KBM-7 (cell line): ENCODE measurements at regions not wholly inside any gene's neighbourhood (a gene's known extent, or its start where the extent isn't known, plus 50 kb on each side); places are given as distances from the start of the nearest gene placed in this dataset.

Source experiments
- DNase-seq: peaks from one replicate; pipeline ENCODE4 v3.0.0-alpha.2; 2015
- in situ Hi-C: fragments of 300-500 bp; cut with MboI; formaldehyde crosslinking; loops from 2 replicates; pipeline ENCODE4 v1.14.3; 2020; ENCODE audit warnings: low sequenced_read_pairs, low pct_unique_long_range_greater_than_20kb, mixed read lengths

DNA sequence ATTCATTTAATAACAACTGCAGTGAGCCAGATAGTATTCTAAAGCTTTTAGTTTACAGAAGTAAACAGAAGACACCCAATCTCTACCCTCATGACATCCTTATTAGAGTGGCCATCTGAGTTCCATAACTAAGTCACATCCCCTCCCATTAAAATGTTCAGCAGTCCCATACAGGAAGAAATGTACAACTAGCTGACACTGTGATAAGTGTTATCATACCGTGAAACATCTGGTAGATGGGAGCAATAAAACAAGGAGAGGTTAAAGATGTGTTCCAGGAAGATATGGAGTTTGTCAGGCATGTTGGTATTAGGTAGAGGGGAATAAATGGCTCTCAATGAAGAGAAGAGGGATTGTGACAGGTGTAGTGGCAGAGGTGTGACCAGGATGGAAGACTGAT is 60.5 kb upstream of the CAV2 start:
- in situ Hi-C loops = no loop called here
- no peak for DNase-seq

DNA sequence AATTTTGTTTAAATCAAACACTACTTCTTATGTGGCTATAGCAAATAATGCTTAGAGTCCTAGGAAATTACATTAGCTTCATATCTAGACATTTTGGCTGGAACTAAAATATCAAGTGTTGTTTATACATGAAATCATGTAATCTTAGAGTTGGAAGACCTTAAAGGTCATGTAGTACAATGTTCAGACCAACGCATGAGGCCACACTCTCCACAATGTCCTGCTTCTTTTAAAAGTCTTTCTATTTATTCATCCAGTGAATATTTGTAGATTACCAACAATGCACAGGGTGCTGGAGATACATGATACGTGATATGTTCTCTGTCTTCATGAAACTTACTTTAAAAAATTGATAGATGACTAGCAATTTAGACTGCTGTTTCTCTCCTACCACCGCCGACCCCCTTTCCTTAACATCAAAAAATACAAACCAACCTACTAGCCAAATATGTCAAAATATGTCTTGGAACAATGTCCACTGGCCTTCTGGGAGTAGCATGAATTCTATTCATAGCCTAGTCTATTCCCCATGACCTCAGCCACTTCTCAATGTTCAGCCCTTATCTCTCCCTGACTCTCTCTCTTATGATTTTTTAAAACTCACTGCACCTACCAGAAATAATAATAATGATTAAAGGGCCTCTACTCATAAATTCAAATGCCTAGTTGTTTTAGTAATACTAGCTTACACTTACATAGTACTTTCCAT is 59.5 kb upstream of the CAV2 start:
- in situ Hi-C loops = no loop called here

DNA sequence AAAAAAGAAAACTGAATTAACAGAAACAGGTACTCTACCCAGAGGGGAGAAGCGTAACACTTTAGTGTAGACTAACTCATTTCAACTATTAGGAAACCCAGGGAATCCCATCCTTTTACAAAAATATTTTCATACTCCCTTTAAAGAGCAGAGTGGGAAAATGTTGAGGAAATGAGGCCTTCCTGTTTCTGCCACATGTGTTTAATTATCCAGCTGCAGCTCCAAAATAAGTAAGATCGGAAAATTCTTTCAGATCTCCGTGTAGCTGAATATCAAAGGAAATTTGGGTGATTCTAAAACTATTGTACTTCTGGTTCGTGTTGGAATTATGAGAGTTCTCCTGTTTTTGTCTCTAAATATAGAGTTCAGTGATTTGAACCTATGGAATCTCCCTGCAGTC is 58.0 kb upstream of the CAV2 start:
- DNase-seq = no peak
- in situ Hi-C loops = no loop called here

More for the DNA sequence above, 59.5 kb upstream of the CAV2 start:
- DNase-seq = no peak

DNA sequence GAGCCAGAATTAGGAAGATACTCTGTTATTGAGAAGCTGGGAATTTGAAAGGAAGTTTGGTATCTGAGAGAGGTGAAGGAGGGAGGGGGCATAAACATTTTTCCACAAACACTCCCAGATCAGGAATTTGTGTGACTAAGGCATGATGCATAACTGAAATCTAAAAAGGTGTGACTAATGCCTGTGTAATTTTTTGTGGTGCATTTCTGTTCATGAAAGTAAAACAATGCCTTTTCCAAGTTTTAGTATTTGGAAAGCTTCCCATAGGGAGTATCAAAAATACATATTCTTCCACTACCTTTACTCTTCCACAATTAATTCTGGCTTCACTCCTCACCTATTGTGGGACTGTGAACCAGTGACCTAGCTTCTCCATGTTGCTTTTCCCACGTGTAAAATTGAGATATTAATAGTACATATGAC is 56.4 kb upstream of the CAV2 start:
- in situ Hi-C loops = no loop called here
- DNase-seq = no peak

DNA sequence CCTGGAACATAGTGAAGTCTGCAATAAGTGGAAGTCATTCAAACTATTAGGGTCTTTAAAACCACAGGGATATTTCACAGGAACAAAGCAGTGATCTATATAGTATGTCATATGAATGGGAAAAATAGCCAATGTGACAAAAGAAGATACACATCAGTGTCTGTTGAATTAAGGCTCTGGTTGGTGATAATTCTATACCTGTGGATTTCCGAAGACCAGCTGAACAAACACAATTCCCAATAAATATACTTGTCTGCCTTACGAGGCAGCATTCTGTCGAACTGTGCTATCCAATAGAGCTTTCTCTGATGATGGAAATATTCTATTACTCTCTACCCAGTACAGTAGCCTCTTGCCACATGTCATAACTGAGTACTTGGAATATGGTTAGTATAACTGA is 55.9 kb upstream of the CAV2 start:
- in situ Hi-C loops = no loop called here
- DNase-seq = no peak

DNA sequence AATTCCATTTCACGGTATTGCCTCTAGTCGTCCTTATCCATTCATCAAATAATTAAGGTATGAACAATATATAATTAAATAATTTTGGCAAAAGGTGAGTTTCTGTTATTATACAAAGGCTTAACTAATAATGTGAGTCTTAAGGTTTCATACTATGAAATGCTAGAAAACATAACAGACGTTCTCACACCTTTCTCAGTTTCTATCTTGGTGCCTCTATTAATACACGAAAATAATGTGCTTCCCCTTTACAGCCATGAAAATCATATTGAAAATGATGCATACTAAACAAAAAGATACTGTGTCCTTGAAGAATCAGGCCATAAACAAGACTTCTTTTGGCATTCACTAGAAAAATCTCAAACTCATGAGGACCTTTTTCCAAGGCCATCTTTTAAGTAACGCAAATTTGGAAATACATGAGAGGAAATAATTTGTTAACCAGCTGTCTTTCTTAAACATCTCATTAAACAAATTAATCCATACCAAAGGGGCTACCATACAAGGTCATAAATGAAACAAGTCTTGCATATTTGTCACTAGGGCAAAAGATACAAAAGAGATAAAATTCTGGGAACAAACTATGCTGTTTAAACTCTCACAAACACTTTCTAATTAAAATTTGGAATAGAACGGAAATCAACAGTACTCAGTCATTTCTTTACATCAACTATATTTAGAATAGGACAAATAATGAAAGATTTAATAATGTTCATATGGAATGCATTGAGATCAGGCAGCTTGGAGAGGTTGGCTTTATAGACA is 53.9 kb upstream of the CAV2 start:
- in situ Hi-C loops = no loop called here
- no peak for DNase-seq

DNA sequence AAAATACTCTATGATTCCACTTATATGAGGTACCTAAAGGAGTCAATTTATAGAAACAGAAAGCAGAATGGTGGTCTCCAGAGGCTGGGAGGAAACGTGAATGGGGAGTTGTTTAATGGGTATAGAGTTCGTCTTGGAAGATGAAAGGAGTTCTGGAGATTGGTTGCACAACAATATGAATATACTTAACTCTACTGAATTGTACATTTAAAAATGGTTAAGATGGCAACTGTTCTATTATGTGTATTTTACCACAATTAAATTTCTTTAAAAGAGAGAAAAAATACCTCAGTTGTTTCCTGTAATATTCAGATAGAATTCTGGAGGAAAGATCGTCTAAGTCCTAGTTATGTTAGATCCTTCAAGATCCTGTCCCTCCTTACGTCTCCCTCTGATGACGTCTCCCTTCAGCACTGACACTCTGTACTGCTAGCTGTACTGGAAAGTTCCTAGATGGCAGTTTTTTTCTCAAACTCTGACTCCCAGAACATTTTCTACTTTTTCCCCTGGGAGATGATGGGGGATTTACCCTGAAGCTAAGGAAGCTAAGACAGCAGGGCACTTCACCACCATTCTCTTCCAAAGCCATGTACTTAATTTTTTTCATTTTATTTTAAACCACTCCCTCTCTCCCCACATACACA is 53.2 kb upstream of the CAV2 start:
- in situ Hi-C loops = no loop called here
- DNase-seq = no peak

DNA sequence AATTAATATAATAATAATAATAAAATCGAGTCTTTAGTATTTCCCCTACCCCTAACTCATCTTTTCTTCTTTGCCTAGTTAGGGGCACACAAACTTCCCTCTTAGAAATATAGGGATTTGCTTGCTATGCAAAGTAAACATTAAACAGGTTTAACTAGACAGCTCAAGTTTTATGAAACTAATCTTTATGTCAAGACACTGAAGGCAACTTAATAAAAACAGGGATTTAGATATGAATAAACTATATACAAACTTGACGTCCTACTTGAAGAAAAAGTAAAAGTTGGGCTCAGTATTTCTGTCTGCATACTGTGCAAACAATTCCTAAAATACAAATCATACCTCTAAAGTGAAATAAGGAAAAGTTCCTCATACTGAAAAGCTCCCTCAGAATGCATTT is 52.1 kb upstream of the CAV2 start:
- in situ Hi-C loops = no loop called here
- no peak for DNase-seq

DNA sequence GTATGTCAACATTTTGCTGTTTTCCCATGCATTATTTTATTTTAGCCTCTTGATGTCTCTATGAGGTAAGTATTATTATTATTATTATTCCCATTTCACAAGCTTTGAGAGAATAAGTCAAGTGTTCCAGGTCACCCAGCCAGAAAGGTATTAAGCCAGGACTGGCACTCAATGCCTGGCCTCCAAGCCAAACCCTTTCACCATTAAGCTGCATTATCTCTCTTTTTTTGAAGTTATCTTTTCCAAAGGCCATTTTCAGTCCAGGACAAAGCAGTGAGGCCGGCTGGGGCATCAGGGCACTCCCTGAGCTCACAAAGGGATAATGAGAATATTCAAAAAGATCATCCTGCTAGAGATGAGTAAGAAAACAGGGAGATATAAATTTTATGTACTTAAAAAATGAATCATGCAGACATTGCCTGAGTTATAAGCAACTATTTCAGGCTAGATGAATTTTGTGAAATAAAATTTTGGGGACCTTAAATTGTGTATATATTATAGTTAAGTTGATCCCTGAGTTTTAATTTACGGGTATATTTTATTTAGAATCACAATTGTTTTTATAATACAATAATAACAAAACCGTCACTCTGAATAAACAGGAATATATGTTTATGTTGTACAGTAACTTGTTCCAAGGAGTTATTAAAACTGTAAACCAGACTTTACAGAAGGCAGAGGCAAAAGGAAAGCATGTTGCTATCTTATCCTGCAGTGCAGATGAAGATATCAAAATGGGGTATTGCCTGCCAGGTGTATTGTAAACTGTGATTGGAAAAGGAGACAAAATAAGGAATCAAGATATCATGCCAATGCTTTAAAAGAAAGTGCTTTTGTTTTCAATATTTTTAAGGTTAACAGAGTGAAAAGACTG is 51.3 kb upstream of the CAV2 start:
- in situ Hi-C loops = no loop called here
- no peak for DNase-seq

DNA sequence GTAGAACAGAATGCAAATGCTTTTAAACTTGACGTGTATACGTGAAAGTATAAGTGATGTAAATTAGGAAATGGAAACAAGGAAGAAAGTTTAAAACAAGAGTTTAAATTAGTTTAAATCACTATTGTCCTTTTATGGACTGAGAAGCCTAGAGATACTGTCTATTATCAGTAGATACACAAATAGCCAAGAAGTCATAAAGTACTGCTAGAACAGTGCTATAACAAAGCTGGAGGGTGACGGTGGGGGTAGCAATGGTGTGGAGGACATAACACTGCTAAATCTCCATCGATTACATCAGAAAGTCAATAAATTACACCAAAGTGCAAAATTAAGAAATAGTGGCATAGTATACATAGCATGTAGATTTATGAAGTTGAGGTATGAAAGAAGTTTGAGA is 50.1 kb upstream of the CAV2 start:
- in situ Hi-C loops = no loop called here
- DNase-seq = no peak
